HCT116 (cell line): ENCODE measurements at regions not wholly inside any gene's neighbourhood (a gene's known extent, or its start where the extent isn't known, plus 50 kb on each side); places are given as distances from the start of the nearest gene placed in this dataset.

Experiments
- ATAC-seq: fragments of 200-7000 bp; cut with Tn5 transposase; 2 replicates; pipeline ENCODE4 v1.9.1; 2020; ENCODE audit warnings: mild to moderate bottlenecking, moderate library complexity
- BruUV-seq: library from RNA; stranded (reverse); fragments of 400-500 nt; replicated peaks from 2 replicates; lab custom pipeline; 2021; lab: Mats Ljungman, UMichigan
- CTCF ChIA-PET: fragments of 300-600 bp; sonication (Branson Sonifier 250); formaldehyde crosslinking; loops from one replicate; lab custom pipeline; 2021; ENCODE audit warnings: antibody characterized with exemption; lab: Charles Lee
- POLR2A ChIA-PET: fragments of 300-600, 350-600 bp; sonication (Branson Sonifier 250); formaldehyde crosslinking; loops from one replicate; lab custom pipeline; 2021; ENCODE audit warnings: antibody characterized with exemption; lab: Charles Lee
- RAD21 ChIA-PET, 2 experiments: fragments of 300-600 bp; sonication (Branson Sonifier 250); formaldehyde crosslinking; loops; one replicate each; lab custom pipeline; 2023; ENCODE audit warnings: low total read pairs in 2 of 2; ENCODE audit not compliant: uncharacterized antibody in 2 of 2, unreplicated experiment in 2 of 2, low non-redundant PET in 1 of 2; lab: Charles Lee
- DNase-seq: peaks from one replicate; pipeline ENCODE4 v3.0.0-alpha.2; 2010; ENCODE audit warnings: low read depth, low spot score
- H2AFZ ChIP-seq: fragments of 200-600 bp; shearing (Covaris generic), sonication (generic); 2 replicates; pipeline ENCODE4 v1.6.1; 2017; ENCODE audit warnings: low read depth, mixed run types, mixed read lengths, antibody characterized with exemption, low read length; ENCODE audit not compliant: poor library complexity, severe bottlenecking
- H3K27ac ChIP-seq: 2 replicates; pipeline ENCODE4 v1.5.1; 2012; ENCODE audit warnings: low read depth, low read length
- H3K27me3 ChIP-seq: fragments of 200-600 bp; sonication (generic); 2 replicates; pipeline ENCODE4 v1.6.1; 2016; ENCODE audit warnings: mixed run types, low read length, mixed read lengths; ENCODE audit not compliant: insufficient read depth
- H3K36me3 ChIP-seq, 2 experiments: fragments of 200-500 bp in 1 of 2; fragments of 200-600 bp in 1 of 2; sonication (Bioruptor generic) in 1 of 2; sonication (generic) in 1 of 2; 2 replicates each; pipeline versions ENCODE4 v1.5.1 to v1.6.1; 2014 to 2016; ENCODE audit warnings: low read length in 2 of 2, inconsistent platforms in 1 of 2, mixed read lengths in 1 of 2, mixed run types in 1 of 2; ENCODE audit not compliant: insufficient read depth in 2 of 2, control insufficient read depth in 1 of 2
- H3K4me1 ChIP-seq, 2 experiments: fragments of 200-600 bp in 1 of 2; sonication (generic) in 1 of 2; 2 replicates each; pipeline versions ENCODE4 v1.5.1 to v1.6.1; 2012 to 2017; ENCODE audit warnings: low read length in 2 of 2, inconsistent platforms in 1 of 2, mild to moderate bottlenecking in 1 of 2, mixed read lengths in 1 of 2, mixed run types in 1 of 2, moderate library complexity in 1 of 2; ENCODE audit not compliant: insufficient read depth in 2 of 2, control insufficient read depth in 1 of 2
- H3K4me2 ChIP-seq: fragments of 200-600 bp; sonication (generic); 2 replicates; pipeline ENCODE4 v1.6.1; 2017; ENCODE audit warnings: mixed run types, low read length, mixed read lengths
- H3K4me3 ChIP-seq, 2 experiments: fragments of 200-600 bp in 1 of 2; sonication (generic) in 1 of 2; replicated peaks in 1 of 2; 2 replicates each; pipeline ENCODE4 v1.5.1; 2011 to 2016; ENCODE audit warnings: low read length in 2 of 2, control low read depth in 1 of 2, low read depth in 1 of 2, mild to moderate bottlenecking in 1 of 2, mixed read lengths in 1 of 2, mixed run types in 1 of 2
- H3K79me2 ChIP-seq: fragments of 200-600 bp; sonication (generic); 2 replicates; pipeline ENCODE4 v1.6.1; 2017; ENCODE audit warnings: mild to moderate bottlenecking, mixed run types, low read length, moderate library complexity, mixed read lengths; ENCODE audit not compliant: insufficient read depth
- H3K9ac ChIP-seq: fragments of 200-600 bp; sonication (generic); 2 replicates; pipeline ENCODE4 v1.6.1; 2016; ENCODE audit warnings: low read length, mixed read lengths
- H3K9me2 ChIP-seq: fragments of 200-600 bp; sonication (generic), shearing (Covaris generic); 2 replicates; pipeline ENCODE4 v1.6.1; 2017; ENCODE audit warnings: mixed run types, mild to moderate bottlenecking, moderate library complexity; ENCODE audit not compliant: insufficient read depth
- H3K9me3 ChIP-seq, 2 experiments: fragments of 200-500 bp in 1 of 2; fragments of 200-600 bp in 1 of 2; sonication (Bioruptor generic) in 1 of 2; sonication (generic) in 1 of 2; 2 replicates each; pipeline ENCODE4 v1.6.1; 2014 to 2017; ENCODE audit warnings: low read length in 2 of 2, mixed read lengths in 2 of 2, inconsistent platforms in 1 of 2, low read depth in 1 of 2, mild to moderate bottlenecking in 1 of 2, mixed run types in 1 of 2, moderate library complexity in 1 of 2; ENCODE audit not compliant: control insufficient read depth in 1 of 2, insufficient read depth in 1 of 2
- H4K20me1 ChIP-seq: fragments of 200-600 bp; sonication (generic), shearing (Covaris generic); 2 replicates; pipeline ENCODE4 v1.6.1; 2017; ENCODE audit warnings: mixed run types, mild to moderate bottlenecking, moderate library complexity; ENCODE audit not compliant: insufficient read depth
- FOSL1 ChIP-seq: IDR thresholded peaks from 2 replicates; pipeline ENCODE4 v1.6.1; 2012; ENCODE audit warnings: low read depth
- JUND ChIP-seq: IDR thresholded peaks from 2 replicates; pipeline ENCODE4 v1.6.1; 2012
- MAX ChIP-seq: IDR thresholded peaks from 2 replicates; pipeline ENCODE4 v1.6.1; 2012
- SRF ChIP-seq: IDR thresholded peaks from 2 replicates; pipeline ENCODE4 v1.6.1; 2012; ENCODE audit warnings: low read depth
- intact Hi-C: fragments of 100-400 bp; cut with micrococcal nuclease; formaldehyde crosslinking; loops from 2 replicates; pipeline ENCODE4 v1.10.0; 2022

DNA sequence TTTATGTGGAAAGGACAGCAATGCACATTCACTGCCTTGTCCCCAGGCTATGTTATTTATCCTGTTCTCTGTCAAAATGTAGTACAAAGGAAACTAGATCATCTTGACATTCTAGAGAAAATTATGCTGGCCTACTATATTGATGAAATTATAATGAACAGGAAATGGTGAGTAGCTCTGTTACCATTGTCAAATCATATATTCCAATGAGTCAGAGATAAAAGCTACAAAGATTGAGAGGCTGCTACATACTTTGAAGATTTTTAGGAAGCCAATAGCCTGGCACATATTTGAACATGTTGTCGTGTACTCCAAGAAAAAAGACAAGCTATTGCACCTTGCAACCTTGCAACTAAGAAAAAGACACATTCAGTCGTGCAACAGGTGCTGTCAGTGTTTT lies 52.7 kb upstream of the TET2 start:
- Histone ChIP-seq H3K27ac (no peak overlapping the region), H3K4me1 (no peaks in the 10 kb centered on the region), H3K9ac (no peak overlapping the region), H3K4me3 (no peak overlapping the region), H2AFZ (no peak overlapping the region), H4K20me1 (no peaks in the 10 kb centered on the region), H3K36me3 (no peaks in the 10 kb centered on the region)
- intact Hi-C loops = no loop called here
- no peak for DNase-seq
- TF ChIP-seq FOSL1 (no peak), JUND (no peak), MAX (no peak), SRF (no peak)
- TF ChIP-seq, all 23 proteins: peak for 0
- RAD21 ChIA-PET = no interaction called here
- ATAC-seq = no peak
- Histone ChIP-seq H3K9me3 (no peaks in the 10 kb centered on the region), H3K9me2 (no peaks in the 10 kb centered on the region), H3K79me2 (no peaks in the 10 kb centered on the region), H3K27me3 (no peaks in the 10 kb centered on the region), H3K4me2 (no peak overlapping the region)
- BruUV-seq = no TSS peak
- POLR2A ChIA-PET = no interaction called here
- CTCF ChIA-PET = no interaction called here
